Activated naive CD4-positive, alpha-beta T cell (primary cell): ENCODE measurements at regions not wholly inside any gene's neighbourhood (a gene's known extent, or its start where the extent isn't known, plus 50 kb on each side); places are given as distances from the start of the nearest gene placed in this dataset.

ENCODE experiments used
- DNase-seq, 4 experiments: peaks; one replicate each; lab custom pipeline; 2025; lab: John Stamatoyannopoulos, UW

DNA sequence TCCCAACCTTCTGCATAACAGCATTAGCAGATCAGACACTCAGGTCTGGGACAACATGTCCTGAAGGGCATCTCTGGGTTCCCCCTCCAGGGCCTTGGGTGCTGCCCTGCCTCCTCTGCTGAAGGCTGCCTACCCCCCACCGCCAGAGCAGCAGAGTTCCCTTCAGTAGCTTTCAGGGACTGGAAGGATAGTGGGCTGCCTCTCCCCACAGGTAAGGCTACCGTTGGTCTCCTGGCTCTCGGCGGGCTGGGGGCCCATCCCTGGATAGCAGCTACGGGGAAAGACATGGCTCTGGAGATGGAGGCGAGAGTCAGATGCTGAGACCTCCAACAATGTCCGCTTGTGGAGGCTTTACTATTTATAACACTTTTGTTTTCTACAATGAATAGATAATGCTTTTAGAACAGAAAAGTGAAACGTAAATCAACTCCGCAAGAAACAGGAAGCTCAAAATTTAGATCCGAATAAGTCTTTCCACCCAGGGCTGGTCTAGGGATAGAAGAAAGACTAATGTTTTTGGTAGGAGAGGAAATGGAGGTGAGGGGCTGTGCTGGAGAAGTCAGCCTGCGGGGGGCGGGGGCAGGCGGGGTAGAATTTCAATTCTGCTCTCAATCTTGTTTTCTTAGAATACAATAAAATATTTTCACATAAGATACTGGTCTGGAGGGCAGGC, 58.4 kb downstream of the ARL4C start:
- DNase-seq: no peak

GRCh38 chr2:234437642-234438304, 59.1 kb downstream of the ARL4C start:
- no peak for DNase-seq

- DNase-seq: no peak
Measured at GRCh38 chr2:234436482-234436837, 60.4 kb downstream of the ARL4C start.

DNA sequence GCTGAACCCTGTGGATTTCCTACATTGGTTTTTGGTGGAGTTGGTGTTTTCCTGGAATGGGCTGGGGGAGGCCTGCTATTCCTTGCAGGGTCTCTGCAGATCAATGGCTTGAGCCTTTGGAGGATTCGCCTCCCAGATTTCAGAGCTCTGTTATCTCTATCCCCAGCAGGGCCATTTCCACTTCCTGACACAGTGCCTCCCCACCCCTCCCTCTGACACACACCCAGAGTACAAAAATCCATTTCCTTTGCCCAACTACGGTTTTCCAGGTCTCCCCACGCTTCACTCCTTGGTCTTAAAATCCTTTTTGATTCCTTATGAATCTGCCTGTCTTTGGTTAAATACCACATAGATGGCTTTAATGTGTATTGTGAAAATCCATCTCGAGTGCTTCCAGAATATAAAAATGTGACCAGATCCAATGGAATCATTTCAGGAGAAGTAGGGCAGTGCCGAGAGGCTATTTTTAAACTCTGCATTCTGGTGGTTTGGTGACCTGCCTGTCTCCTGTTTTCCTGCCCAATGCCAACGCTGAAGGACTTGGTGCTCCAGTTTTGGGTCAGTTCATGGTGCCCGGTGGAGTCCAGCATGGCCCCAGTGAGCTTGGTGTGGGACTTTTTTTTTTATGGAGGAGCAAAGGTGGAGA, 60.9 kb downstream of the ARL4C start:
- no peak for DNase-seq

- no peak for DNase-seq
Measured at GRCh38 chr2:234433201-234433600, 63.7 kb downstream of the ARL4C start.

DNA sequence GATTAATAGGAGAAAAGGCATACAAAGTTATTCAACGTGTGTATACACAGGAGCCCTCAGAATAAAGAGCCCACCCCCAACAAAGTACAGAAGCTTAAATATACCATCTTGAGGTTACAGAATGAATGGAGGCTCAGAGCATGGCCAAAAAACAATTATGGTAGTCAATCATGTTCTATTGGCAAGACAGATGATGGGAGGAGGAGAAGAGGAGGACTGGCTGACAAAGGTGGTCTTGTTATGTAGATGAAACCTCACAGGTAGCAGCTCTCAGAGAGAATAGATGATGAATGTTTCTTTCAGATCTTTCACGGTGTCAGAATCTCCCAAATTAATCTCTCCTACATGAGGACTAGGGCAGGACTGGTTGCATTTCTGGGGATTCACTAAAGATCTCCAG, 66.0 kb downstream of the ARL4C start:
- DNase-seq: no peak

DNA sequence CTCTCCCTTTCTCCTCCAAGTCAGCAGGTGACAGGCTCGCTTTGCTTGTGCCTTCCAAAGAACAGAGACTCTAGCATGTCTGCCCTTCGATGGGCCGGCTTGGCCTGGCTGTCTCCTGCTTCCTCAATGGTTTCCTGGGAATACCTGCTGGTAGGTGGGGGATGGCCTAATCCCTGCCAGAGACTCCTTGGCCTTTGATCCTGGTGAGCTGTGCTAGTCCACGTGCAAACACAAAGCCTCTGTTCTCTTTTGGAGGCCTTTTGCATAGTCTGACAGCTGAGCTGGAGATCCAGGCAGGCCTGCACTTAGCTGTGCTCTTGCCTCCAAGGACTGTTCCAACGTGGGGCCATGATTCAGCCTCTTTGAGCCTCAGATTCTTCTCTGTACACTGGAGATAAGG, 67.6 kb downstream of the ARL4C start:
- DNase-seq: no peak

- no peak for DNase-seq
Measured at GRCh38 chr2:234427081-234428061, 69.5 kb downstream of the ARL4C start.

- DNase-seq: no peak
Measured at GRCh38 chr2:234426616-234427015, 70.3 kb downstream of the ARL4C start.

GRCh38 chr2:234425639-234426603, 71.0 kb downstream of the ARL4C start:
- peak in 2 of 4 experiments; percentile 49 to 71 for DNase-seq

- DNase-seq: no peak
Measured at GRCh38 chr2:234423884-234424283, 73.0 kb downstream of the ARL4C start.

- DNase-seq: peak in 2 of 4 experiments; percentile 23 to 29
Measured at GRCh38 chr2:234422981-234423431, 73.9 kb downstream of the ARL4C start.

DNA sequence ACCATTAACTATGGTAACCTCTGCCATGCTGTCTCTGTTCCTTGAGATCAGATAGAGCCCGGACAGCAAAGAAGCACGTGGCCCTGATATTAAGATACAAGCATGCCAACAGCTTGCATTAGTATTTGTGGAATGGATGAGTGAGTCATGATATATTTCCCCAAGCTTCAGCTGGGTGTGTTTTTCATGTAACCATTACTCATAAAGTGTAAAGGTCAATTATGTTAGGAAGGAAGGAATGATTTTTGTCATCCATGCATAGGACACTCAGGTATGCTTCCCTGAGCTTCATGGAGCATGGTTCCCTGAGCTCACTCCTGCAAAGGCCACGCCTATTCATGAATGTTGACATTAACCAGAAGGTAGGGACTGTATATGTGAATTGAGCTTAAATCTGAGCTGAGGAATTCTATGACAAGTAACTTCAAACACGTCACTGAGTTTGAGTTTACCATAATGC, 74.6 kb downstream of the ARL4C start:
- DNase-seq: no peak

- DNase-seq: no peak
Measured at GRCh38 chr2:234420408-234420807, 76.5 kb downstream of the ARL4C start.

DNA sequence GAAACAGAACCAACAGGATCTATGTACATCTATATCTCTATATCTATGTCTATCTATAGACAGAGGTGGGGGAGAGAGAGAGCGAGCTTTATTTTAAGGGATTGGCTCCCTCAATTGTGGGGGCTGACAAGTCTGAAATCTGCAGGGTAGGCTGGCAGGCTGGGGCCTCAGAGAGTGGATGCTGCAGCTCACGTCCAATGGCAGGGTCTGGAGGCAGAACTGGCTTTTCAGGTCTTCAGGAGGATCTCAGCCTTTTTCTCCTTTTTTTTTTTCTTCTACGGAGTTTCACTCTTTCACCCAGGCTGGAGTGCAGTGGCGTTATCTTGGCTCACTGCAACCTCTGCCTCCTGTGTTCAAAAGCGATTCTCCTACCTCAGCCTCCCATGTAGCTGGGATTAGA, 77.2 kb downstream of the ARL4C start:
- no peak for DNase-seq

GRCh38 chr2:234415706-234416105, 81.2 kb downstream of the ARL4C start:
- no peak for DNase-seq

DNA sequence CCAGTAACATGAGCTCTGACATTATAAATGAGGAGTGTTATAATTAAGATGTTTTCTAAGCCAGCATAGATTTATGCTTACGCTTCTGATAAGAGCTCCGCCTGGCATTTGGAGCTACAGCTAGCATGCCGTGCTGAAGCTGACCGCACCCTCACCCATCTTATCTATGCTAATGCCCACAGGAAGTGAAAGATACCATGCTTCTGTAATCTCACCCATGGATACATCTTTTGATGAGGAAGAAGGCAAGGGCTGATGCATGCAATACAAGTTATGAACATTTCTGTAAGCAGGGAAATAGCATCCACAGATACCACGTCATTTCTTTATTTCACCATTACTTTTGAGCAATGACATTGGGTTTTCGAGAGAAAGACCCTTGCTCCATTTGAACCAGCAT, 82.3 kb downstream of the ARL4C start:
- DNase-seq: no peak

GRCh38 chr2:234412726-234413125, 84.2 kb downstream of the ARL4C start:
- no peak for DNase-seq

DNA sequence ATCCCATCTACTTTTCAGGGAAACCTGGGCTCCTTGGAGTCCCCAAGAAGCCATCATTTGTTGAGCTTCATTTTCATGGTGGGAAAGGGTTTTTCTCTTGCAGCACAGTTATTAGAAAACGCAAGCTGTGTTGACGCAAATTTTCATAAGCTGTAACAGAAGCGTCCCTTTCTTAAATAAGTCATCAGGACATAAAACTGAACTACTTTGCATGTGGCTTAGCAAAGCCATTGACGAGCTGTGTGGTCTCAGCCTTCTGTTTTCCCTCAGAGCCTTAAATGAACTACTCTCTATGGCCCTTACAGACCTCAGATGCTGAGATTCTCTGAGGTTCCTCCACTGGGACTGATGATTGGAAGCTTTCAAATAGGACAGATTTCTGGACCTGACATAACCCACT, 85.1 kb downstream of the ARL4C start:
- DNase-seq: no peak

GRCh38 chr2:234410526-234410925, 86.4 kb downstream of the ARL4C start:
- DNase-seq: no peak

DNA sequence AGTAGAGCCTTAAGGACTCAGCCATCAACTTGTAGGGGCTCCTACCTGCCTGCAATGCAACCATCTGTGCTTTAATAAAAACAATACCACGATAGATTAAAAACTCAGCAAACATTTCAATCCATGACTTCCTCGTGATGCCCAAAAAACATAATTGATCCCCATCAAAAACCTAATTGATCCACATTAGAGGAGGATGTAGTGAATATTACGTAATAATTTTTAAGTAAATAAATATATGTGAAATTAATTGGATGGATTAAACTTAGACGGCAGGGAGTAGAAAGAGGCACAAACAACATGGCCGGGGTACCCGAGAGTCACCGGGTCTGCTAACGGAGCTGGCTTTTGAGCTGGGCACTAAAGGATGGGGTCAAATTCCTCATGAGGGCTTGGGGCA, 87.3 kb downstream of the ARL4C start:
- no peak for DNase-seq
